Activated B cell treated with CpG ODN at 0.5 μM for 24 hours (primary cell): ENCODE measurements at regions not wholly inside any gene's neighbourhood (a gene's known extent, or its start where the extent isn't known, plus 50 kb on each side); places are given as distances from the start of the nearest gene placed in this dataset.
A peak's percentile ranks its signal among the peaks of the same experiment; 100 is the strongest.

Experiments used
- ATAC-seq: fragments of 200-7000 bp; cut with Tn5 transposase; one replicate; pipeline ENCODE4 v1.10.0; 2021; ENCODE audit warnings: low read depth, mild to moderate bottlenecking, moderate library complexity
- CTCF ChIA-PET: fragments of 350-600 bp; sonication (Branson Sonifier 250); formaldehyde crosslinking; loops from one replicate; lab custom pipeline; 2021; ENCODE audit warnings: antibody characterized with exemption; lab: Charles Lee
- POLR2A ChIA-PET: fragments of 350-600 bp; sonication (Branson Sonifier 250); formaldehyde crosslinking; loops from one replicate; lab custom pipeline; 2021; ENCODE audit warnings: antibody characterized with exemption; lab: Charles Lee
- DNase-seq: peaks from one replicate; pipeline ENCODE4 v3.0.0; 2022
- H3K27ac Mint-ChIP-seq: one replicate; pipeline ENCODE4 v1.8.0; 2020; ENCODE audit warnings: mixed read lengths
- H3K27me3 Mint-ChIP-seq: one replicate; pipeline ENCODE4 v1.8.0; 2021; ENCODE audit warnings: mixed read lengths
- H3K36me3 Mint-ChIP-seq: one replicate; pipeline ENCODE4 v1.8.0; 2021; ENCODE audit warnings: low read depth, mixed read lengths
- H3K4me1 Mint-ChIP-seq: one replicate; pipeline ENCODE4 v1.8.0; 2021; ENCODE audit warnings: mixed read lengths
- H3K4me3 Mint-ChIP-seq: one replicate; pipeline ENCODE4 v1.8.0; 2020; ENCODE audit warnings: mild to moderate bottlenecking, mixed read lengths
- H3K9me3 Mint-ChIP-seq: one replicate; pipeline ENCODE4 v1.8.0; 2020; ENCODE audit warnings: mixed read lengths
- intact Hi-C: fragments of 100-400 bp; cut with micrococcal nuclease; formaldehyde crosslinking; loops from one replicate; pipeline ENCODE4 v1.15.1; 2024
- TF ChIP-seq, protein P1 (sequence below): fragments of 200-600 bp; IDR thresholded peaks from one replicate; pipeline ENCODE4 v1.8.0; 2022; ENCODE audit warnings: antibody characterized with exemption, mild to moderate bottlenecking

DNA sequence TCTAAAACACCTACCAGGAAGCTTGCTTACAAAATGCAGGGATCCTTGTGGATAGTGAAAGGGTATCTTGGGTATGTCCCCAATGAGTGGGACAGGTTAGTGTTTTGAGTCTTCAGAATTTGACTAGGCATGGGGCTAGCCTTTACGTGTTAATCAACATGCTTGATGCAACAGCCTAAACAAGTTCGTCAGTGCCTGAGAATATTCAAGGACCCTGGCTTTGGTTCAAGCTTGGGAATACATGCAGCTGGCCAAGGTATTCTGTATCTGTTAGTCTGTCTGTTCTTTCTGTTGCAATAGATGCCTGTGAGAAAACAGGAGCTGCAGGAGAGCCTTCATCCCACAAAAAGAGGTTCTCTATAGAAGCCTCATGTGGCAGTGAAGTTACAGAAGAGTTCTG is 149.5 kb downstream of the CCNG2 start:
- POLR2A ChIA-PET = no interaction called here
- intact Hi-C loops = loop anchor here (5.0 kb wide), 1 partner anchor 794 kb away; no protein-coding TSS in a partner anchor

DNA sequence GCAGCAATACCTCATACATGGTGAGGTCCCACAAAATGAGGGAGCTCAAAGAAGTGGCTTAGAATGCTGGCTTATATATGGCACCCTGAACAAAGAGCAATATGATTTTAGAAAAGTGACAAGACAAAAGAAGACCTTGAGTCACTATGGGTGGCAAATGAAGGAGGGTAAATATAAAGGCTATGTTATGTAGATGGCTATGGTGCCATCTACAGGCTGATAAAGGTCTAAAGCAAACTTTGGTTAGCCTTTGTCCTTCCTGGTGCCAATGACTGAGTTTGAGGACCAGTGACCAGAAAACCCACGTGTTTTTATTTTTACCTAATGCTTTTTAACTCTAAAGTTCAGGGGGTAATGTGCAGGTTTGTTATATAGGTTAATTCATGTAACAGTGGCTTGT is 151.8 kb downstream of the CCNG2 start:
- ATAC-seq = peak; percentile 40
- no peak overlapping the region for H3K27ac Mint-ChIP-seq
- DNase-seq = no peak

More for the DNA sequence above, 149.5 kb downstream of the CCNG2 start:
- H3K27me3 Mint-ChIP-seq = no peaks in the 10 kb centered on the region
- H3K4me1 Mint-ChIP-seq = no peaks in the 10 kb centered on the region
- CTCF ChIA-PET = interaction anchor here (0.5 to 1.0 kb wide), 2 partner anchors 46 to 1411 kb away, joined by 3 read pairs; no protein-coding TSS in a partner anchor
- DNase-seq (no peak), ATAC-seq (no peak)
- H3K27ac Mint-ChIP-seq = no peak overlapping the region
- H3K36me3 Mint-ChIP-seq = no peaks in the 10 kb centered on the region
- H3K4me3 Mint-ChIP-seq = no peak overlapping the region
- TF ChIP-seq, protein P1, sequence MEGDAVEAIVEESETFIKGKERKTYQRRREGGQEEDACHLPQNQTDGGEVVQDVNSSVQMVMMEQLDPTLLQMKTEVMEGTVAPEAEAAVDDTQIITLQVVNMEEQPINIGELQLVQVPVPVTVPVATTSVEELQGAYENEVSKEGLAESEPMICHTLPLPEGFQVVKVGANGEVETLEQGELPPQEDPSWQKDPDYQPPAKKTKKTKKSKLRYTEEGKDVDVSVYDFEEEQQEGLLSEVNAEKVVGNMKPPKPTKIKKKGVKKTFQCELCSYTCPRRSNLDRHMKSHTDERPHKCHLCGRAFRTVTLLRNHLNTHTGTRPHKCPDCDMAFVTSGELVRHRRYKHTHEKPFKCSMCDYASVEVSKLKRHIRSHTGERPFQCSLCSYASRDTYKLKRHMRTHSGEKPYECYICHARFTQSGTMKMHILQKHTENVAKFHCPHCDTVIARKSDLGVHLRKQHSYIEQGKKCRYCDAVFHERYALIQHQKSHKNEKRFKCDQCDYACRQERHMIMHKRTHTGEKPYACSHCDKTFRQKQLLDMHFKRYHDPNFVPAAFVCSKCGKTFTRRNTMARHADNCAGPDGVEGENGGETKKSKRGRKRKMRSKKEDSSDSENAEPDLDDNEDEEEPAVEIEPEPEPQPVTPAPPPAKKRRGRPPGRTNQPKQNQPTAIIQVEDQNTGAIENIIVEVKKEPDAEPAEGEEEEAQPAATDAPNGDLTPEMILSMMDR = no peak
- H3K9me3 Mint-ChIP-seq = peaks cover 2% of the 10 kb centered on the region

DNA sequence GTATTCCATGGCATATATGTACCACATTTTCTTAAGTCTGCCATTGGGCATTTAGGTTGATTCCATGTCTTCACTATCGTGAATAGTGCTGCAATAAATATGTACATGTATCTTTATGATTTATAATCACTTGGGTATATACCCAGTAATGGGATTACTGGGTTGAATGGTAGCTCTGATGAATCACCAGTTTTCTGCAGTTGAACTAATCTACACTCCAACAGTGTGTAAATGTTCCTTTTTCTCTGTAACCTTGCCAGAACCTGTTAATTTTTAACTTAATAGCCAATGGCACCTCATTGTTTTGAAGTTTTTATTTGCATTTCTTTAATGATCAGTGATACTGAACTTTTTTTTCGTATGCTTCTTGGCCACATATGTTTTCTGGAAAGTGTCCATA is 152.5 kb downstream of the CCNG2 start:
- Mint-ChIP-seq H3K36me3 (no peaks in the 10 kb centered on the region), H3K4me3 (no peak overlapping the region), H3K4me1 (no peaks in the 10 kb centered on the region), H3K27me3 (no peaks in the 10 kb centered on the region), H3K27ac (no peak overlapping the region), H3K9me3 (peaks cover 2% of the 10 kb centered on the region)
- ChIA-PET CTCF (no interaction called here), POLR2A (no interaction called here)
- DNase-seq (no peak), ATAC-seq (no peak)
- intact Hi-C loops = loop anchor here (2.0 to 5.0 kb wide), 4 partner anchors 69 to 1131 kb away; no protein-coding TSS in a partner anchor
- TF ChIP-seq, protein P1 = no peak

More for the DNA sequence above, 151.8 kb downstream of the CCNG2 start:
- TF ChIP-seq, protein P1 = no peak
- POLR2A ChIA-PET = interaction anchor here (0.6 kb wide), 1 partner anchor 58 kb away, joined by 6 read pairs; no protein-coding TSS in a partner anchor
- Mint-ChIP-seq H3K4me3 (no peak overlapping the region), H3K4me1 (no peaks in the 10 kb centered on the region), H3K36me3 (no peaks in the 10 kb centered on the region), H3K27me3 (no peaks in the 10 kb centered on the region), H3K9me3 (peaks cover 2% of the 10 kb centered on the region)
- CTCF ChIA-PET = interaction anchor here (1.1 to 1.6 kb wide), 4 partner anchors 17 to 1129 kb away, joined by 3 to 4 read pairs (median 3); no protein-coding TSS in a partner anchor
- intact Hi-C loops = loop anchor here (2.0 to 5.0 kb wide), 4 partner anchors 68 to 1130 kb away; no protein-coding TSS in a partner anchor

DNA sequence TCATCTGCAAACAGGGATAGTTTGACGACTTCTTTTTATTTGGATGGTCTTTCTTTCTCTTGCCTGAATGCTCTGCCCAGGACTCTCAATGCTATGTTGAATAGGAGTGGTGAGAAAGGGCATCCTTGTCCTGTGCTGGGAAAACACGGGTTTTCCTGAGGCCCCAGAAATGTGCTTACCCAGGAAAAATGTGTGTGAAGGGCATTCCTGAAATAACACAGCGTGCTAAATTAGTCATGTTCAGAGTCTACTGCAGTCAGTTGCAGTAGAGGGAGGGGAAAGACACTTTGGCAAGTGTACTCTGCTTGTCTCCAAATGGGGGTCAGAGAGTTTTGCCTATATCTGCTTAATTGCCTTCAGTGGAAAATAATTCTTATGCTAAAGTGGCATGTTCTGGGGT is 153.9 kb downstream of the CCNG2 start:
- ATAC-seq (no peak), DNase-seq (no peak)
- Mint-ChIP-seq H3K4me1 (no peaks in the 10 kb centered on the region), H3K36me3 (no peaks in the 10 kb centered on the region), H3K9me3 (peaks cover 2% of the 10 kb centered on the region), H3K4me3 (no peak overlapping the region), H3K27me3 (no peaks in the 10 kb centered on the region), H3K27ac (no peak overlapping the region)
- TF ChIP-seq, protein P1 = no peak
- intact Hi-C loops = no loop called here
- CTCF ChIA-PET = no interaction called here
- POLR2A ChIA-PET = no interaction called here

DNA sequence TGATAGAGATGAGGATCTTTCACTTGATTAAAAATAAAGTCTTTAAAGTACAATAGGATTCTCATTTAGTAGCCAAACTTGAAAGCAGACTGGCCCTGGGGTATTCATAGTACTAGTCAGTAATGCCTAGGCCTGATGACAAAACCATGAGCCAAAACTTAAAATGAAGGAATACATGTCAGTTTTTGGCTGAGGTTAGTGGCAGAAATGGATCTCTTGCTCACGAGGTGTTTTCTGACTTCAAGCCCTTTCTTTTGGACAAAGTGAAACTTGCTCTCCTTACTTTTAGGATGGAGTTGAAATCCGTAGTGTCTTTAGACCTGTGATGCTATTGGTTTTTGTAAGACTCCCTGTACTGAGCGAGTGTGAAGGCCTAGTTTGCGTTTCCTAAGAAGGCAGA is 157.7 kb downstream of the CCNG2 start:
- H3K27ac Mint-ChIP-seq = no peak overlapping the region
- H3K9me3 Mint-ChIP-seq = peaks cover 5% of the 10 kb centered on the region
- no peaks in the 10 kb centered on the region for H3K27me3 Mint-ChIP-seq
- no peaks in the 10 kb centered on the region for H3K36me3 Mint-ChIP-seq
- ATAC-seq (no peak), DNase-seq (no peak)
- TF ChIP-seq, protein P1 = no peak
- intact Hi-C loops = no loop called here
- H3K4me3 Mint-ChIP-seq = no peak overlapping the region
- CTCF ChIA-PET = no interaction called here
- no peaks in the 10 kb centered on the region for H3K4me1 Mint-ChIP-seq
- POLR2A ChIA-PET = no interaction called here
